DOHH2 (cell line): ENCODE measurements at regions not wholly inside any gene's neighbourhood (a gene's known extent, or its start where the extent isn't known, plus 50 kb on each side); places are given as distances from the start of the nearest gene placed in this dataset.

Experiments used
- CTCF ChIP-seq: fragments of 200-600 bp; sonication (generic); IDR thresholded peaks from one replicate; pipeline ENCODE4 v1.5.1; 2014; ENCODE audit warnings: antibody characterized with exemption, mild to moderate bottlenecking, low read depth, low read length; ENCODE audit not compliant: poor library complexity, severe bottlenecking
- EZH2phosphoT487 ChIP-seq: fragments of 200-600 bp; sonication (generic); IDR thresholded peaks from 2 replicates; pipeline ENCODE4 v1.6.1; 2017; ENCODE audit warnings: borderline replicate concordance, mild to moderate bottlenecking, antibody characterized with exemption, low read length, moderate library complexity, mixed read lengths

GRCh38 chr6:104404377-104404776 lies 455.3 kb downstream of the HACE1 start:
- TF ChIP-seq CTCF (no peak), EZH2phosphoT487 (no peak)
